ENCODE measurements at regions not wholly inside any gene's neighbourhood (a gene's known extent, or its start where the extent isn't known, plus 50 kb on each side); places are given as distances from the start of the nearest gene placed in this dataset.

DNA sequence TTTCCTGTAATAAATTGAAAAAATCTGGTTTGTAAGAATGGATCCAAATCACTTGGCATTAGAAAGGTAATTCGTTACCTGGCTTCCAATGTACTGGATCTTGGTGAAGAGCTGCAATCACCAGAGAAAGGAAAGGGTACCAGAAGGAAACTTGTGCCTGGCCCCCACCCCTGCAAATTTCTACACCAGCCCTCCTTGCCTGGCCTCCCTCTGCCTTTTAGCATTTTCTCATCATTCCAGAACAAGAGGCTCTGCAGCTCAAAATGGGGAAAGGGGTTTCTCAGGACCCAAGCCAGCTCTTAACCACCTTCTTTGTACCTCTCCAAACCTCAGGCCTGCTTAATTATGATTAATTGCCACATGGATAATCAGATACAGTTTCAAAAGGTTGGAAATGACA lies 612.8 kb upstream of the MGMT start:
- Histone ChIP-seq H3K4me1 (peaks cover 0 to 26% (median 9%) of the 10 kb centered on the region in 3 donors), H3K27ac (peak overlapping the region in 2 of 4 donors; percentile 30 to 54), H3K4me3 (no peak overlapping the region), H3K9me3 (peaks cover 0 to 9% (median 0%) of the 10 kb centered on the region in 3 donors), H3K27me3 (no peaks in the 10 kb centered on the region), H3K36me3 (no peaks in the 10 kb centered on the region)
- 23 to 50% methylated on average over 1 of the region's 1 CpG for WGBS, 2 donors
- no peak for DNase-seq
- TF ChIP-seq, protein P1, sequence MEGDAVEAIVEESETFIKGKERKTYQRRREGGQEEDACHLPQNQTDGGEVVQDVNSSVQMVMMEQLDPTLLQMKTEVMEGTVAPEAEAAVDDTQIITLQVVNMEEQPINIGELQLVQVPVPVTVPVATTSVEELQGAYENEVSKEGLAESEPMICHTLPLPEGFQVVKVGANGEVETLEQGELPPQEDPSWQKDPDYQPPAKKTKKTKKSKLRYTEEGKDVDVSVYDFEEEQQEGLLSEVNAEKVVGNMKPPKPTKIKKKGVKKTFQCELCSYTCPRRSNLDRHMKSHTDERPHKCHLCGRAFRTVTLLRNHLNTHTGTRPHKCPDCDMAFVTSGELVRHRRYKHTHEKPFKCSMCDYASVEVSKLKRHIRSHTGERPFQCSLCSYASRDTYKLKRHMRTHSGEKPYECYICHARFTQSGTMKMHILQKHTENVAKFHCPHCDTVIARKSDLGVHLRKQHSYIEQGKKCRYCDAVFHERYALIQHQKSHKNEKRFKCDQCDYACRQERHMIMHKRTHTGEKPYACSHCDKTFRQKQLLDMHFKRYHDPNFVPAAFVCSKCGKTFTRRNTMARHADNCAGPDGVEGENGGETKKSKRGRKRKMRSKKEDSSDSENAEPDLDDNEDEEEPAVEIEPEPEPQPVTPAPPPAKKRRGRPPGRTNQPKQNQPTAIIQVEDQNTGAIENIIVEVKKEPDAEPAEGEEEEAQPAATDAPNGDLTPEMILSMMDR (IDR thresholded peaks at IDR 0.05), result no peak
- TF ChIP-seq POLR2A (IDR thresholded peaks at IDR 0.05), result no peak
- intact Hi-C loops (cut with DNase I), result no loop called here

- 7 to 23% methylated on average over 5 of the region's 5 CpGs for WGBS, 2 donors
- H3K9me3 ChIP-seq, result peaks cover 0 to 9% (median 0%) of the 10 kb centered on the region in 3 donors
- peak overlapping the region in 3 of 4 donors; percentile 28 to 54 (median 30) for H3K27ac ChIP-seq
- peaks cover 0 to 26% (median 9%) of the 10 kb centered on the region in 3 donors for H3K4me1 ChIP-seq
- no peak for TF ChIP-seq POLR2A (IDR thresholded peaks at IDR 0.05)
- TF ChIP-seq, protein P1 (IDR thresholded peaks at IDR 0.05), result no peak
- DNase-seq, result peak; percentile 5
- H3K27me3 ChIP-seq, result no peaks in the 10 kb centered on the region
- H3K4me3 ChIP-seq, result no peak overlapping the region
- intact Hi-C loops (cut with DNase I), result no loop called here
- no peaks in the 10 kb centered on the region for H3K36me3 ChIP-seq
These were observed 612.1 kb upstream of the MGMT start for GRCh38 chr10:128854963-128855362.

GRCh38 chr10:128855618-128856428 lies 611.2 kb upstream of the MGMT start:
- TF ChIP-seq, protein P1 (IDR thresholded peaks at IDR 0.05), result no peak
- TF ChIP-seq POLR2A (IDR thresholded peaks at IDR 0.05), result no peak

DNA sequence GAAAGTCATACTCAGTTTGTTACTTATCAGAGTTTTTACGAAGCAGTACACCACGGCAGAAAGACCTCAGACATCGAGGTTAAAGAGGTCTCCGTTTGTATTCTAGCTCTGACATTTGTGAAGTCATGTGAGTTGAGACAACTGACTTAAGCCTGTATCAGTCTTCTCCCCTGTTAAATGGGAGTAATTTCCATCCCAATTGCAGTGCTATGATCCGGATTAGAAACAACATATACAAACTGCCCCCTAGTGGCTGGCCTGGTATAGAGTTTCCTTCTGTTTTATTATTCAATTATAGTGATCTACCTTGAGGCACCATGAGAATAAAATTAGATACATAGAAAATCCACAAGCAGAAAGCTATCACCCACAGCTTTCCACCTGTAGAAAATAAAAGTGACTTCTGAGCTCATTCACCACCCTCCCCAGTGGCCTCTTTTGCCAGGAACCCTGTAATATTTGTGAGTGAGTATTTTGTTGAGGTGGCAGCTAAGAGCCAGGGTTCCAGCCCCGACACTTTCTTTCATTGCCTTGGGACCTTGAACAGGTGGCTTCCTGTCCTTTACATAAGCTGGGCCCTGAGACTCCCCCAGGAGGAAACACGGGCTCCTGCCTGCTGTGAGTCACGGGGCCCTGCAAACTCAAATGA lies 607.2 kb upstream of the MGMT start:
- 62 to 85% methylated on average over 5 to 8 of the region's 8 CpGs for WGBS, 2 donors
- H3K4me1 ChIP-seq, result peaks cover 0 to 10% (median 9%) of the 10 kb centered on the region in 3 donors
- H3K27me3 ChIP-seq, result no peaks in the 10 kb centered on the region
- no peaks in the 10 kb centered on the region for H3K36me3 ChIP-seq
- TF ChIP-seq, protein P1 (IDR thresholded peaks at IDR 0.05), result peak in 3 of 6 experiments; percentile 19 to 39 (median 32)
- TF ChIP-seq POLR2A (IDR thresholded peaks at IDR 0.05), result no peak
- DNase-seq, result no peak
- no peak overlapping the region for H3K27ac ChIP-seq
- H3K4me3 ChIP-seq, result no peak overlapping the region
- no peaks in the 10 kb centered on the region for H3K9me3 ChIP-seq
- intact Hi-C loops (cut with DNase I), result no loop called here

More at GRCh38 chr10:128855618-128856428, 611.2 kb upstream of the MGMT start:
- intact Hi-C loops (cut with DNase I), result no loop called here
- no peak overlapping the region for H3K27ac ChIP-seq
- H3K4me3 ChIP-seq, result no peak overlapping the region
- no peaks in the 10 kb centered on the region for H3K27me3 ChIP-seq
- H3K4me1 ChIP-seq, result peaks cover 0 to 26% (median 9%) of the 10 kb centered on the region in 3 donors
- no peak for DNase-seq
- peaks cover 0 to 9% (median 0%) of the 10 kb centered on the region in 3 donors for H3K9me3 ChIP-seq
- WGBS, 2 donors, result 65 to 77% methylated on average over 9 to 14 of the region's 14 CpGs
- H3K36me3 ChIP-seq, result no peaks in the 10 kb centered on the region

- H3K27me3 ChIP-seq, result no peaks in the 10 kb centered on the region
- TF ChIP-seq, protein P1 (IDR thresholded peaks at IDR 0.05), result no peak
- no peak for TF ChIP-seq POLR2A (IDR thresholded peaks at IDR 0.05)
- no peaks in the 10 kb centered on the region for H3K9me3 ChIP-seq
- no peak for DNase-seq
- no peaks in the 10 kb centered on the region for H3K36me3 ChIP-seq
- peaks cover 0 to 7% (median 3%) of the 10 kb centered on the region in 3 donors for H3K4me1 ChIP-seq
- WGBS, 2 donors, result 71 to 84% methylated on average over 4 to 8 of the region's 9 CpGs
- intact Hi-C loops (cut with DNase I), result no loop called here
- H3K27ac ChIP-seq, result no peak overlapping the region
- H3K4me3 ChIP-seq, result no peak overlapping the region
These were observed 606.5 kb upstream of the MGMT start for GRCh38 chr10:128860574-128860973.
